CD4-positive, alpha-beta memory T cell (primary cell): ENCODE measurements at regions not wholly inside any gene's neighbourhood (a gene's known extent, or its start where the extent isn't known, plus 50 kb on each side); places are given as distances from the start of the nearest gene placed in this dataset.

Source experiments
- CTCF ChIA-PET: fragments of 350-600 bp; sonication (Branson Sonifier 250); formaldehyde crosslinking; loops from one replicate; lab custom pipeline; 2021; ENCODE audit warnings: inconsistent platforms; ENCODE audit not compliant: partially characterized antibody; lab: Charles Lee
- POLR2A ChIA-PET: fragments of 350-600 bp; sonication (Branson Sonifier 250); formaldehyde crosslinking; loops from one replicate; lab custom pipeline; 2021; ENCODE audit not compliant: partially characterized antibody; lab: Charles Lee
- DNase-seq, 5 donors: peaks; one replicate each; pipeline versions ENCODE4 v3.0.0 to v3.0.0-alpha.2; 2020 to 2022; ENCODE audit warnings: mixed read lengths in 1 of 5
- H3K27ac ChIP-seq: one replicate; pipeline ENCODE4 v1.7.0; 2013; ENCODE audit warnings: low read depth, low read length
- H3K27me3 ChIP-seq: 2 replicates; pipeline ENCODE4 v1.7.0; 2013; ENCODE audit warnings: mild to moderate bottlenecking, low read length, moderate library complexity; ENCODE audit not compliant: insufficient read depth
- H3K36me3 ChIP-seq: 2 replicates; pipeline ENCODE4 v1.7.0; 2013; ENCODE audit warnings: mild to moderate bottlenecking, low read length, moderate library complexity; ENCODE audit not compliant: insufficient read depth
- H3K4me1 ChIP-seq: 2 replicates; pipeline ENCODE4 v1.7.0; 2013; ENCODE audit warnings: mild to moderate bottlenecking, low read length, moderate library complexity; ENCODE audit not compliant: insufficient read depth
- H3K4me3 ChIP-seq, 2 donors: one replicate each; pipeline ENCODE4 v1.7.0; 2013; ENCODE audit warnings: low read length in 2 of 2, mild to moderate bottlenecking in 1 of 2
- H3K9me3 ChIP-seq, 2 donors: one replicate each; pipeline ENCODE4 v1.7.0; 2013; ENCODE audit warnings: low read length in 2 of 2, control low read depth in 1 of 2; ENCODE audit not compliant: control insufficient read depth in 1 of 2
- H3K27ac Mint-ChIP-seq, 7 donors: one replicate each; pipeline ENCODE4 v1.8.0; 2020 to 2021; ENCODE audit warnings: mixed read lengths in 7 of 7, mild to moderate bottlenecking in 6 of 7, inconsistent platforms in 3 of 7, moderate library complexity in 3 of 7
- H3K27me3 Mint-ChIP-seq, 2 donors: one replicate each; pipeline ENCODE4 v1.8.0; 2020 to 2021; ENCODE audit warnings: mixed read lengths in 2 of 2
- H3K36me3 Mint-ChIP-seq, 2 donors: one replicate each; pipeline ENCODE4 v1.8.0; 2020 to 2021; ENCODE audit warnings: mixed read lengths in 2 of 2, inconsistent platforms in 1 of 2, mild to moderate bottlenecking in 1 of 2
- H3K4me1 Mint-ChIP-seq, 4 donors: one replicate each; pipeline ENCODE4 v1.8.0; 2020 to 2021; ENCODE audit warnings: mixed read lengths in 4 of 4, mild to moderate bottlenecking in 1 of 4
- H3K4me3 Mint-ChIP-seq, 8 donors: one replicate each; pipeline ENCODE4 v1.8.0; 2020 to 2021; ENCODE audit warnings: mixed read lengths in 8 of 8, mild to moderate bottlenecking in 7 of 8, moderate library complexity in 6 of 8, inconsistent platforms in 3 of 8
- H3K9me3 Mint-ChIP-seq, 8 donors: one replicate each; pipeline ENCODE4 v1.8.0; 2020 to 2021; ENCODE audit warnings: mixed read lengths in 8 of 8, mild to moderate bottlenecking in 5 of 8, inconsistent platforms in 3 of 8, moderate library complexity in 1 of 8
- intact Hi-C: fragments of 100-400 bp; cut with micrococcal nuclease; formaldehyde crosslinking; loops from one replicate; pipeline ENCODE4 v1.15.1; 2023

DNA sequence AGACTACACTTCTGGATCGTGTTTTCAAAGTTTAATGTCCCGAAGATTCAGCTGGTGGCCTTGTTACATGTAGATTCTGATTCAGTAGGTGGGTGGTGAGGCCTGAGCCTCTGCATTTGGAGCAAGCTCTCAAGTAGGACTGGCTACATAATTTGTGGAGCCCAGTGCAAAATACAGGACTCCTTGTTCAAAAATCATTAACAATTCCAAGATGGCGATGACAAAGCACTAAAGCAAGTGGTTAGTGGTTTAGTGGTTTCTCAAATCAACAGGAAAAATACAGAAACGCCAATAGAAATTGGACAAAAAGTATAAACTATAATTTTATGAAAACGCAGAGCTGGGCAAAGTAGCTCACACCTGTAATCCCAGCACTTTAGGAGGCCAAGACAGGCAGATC lies 133.7 kb upstream of the STMND1 start:
- ChIA-PET CTCF (interaction anchor here (1.3 to 1.8 kb wide), 3 partner anchors 20 to 205 kb away, joined by 3 to 5 read pairs (median 3); no protein-coding TSS in a partner anchor), POLR2A (no interaction called here)
- intact Hi-C loops: no loop called here
- peaks cover 5 to 7% (median 6%) of the 10 kb centered on the region in 4 donors for H3K4me1 Mint-ChIP-seq
- no peak overlapping the region for H3K4me3 Mint-ChIP-seq
- no peaks in the 10 kb centered on the region for H3K36me3 Mint-ChIP-seq
- Histone ChIP-seq H3K27ac (no peak overlapping the region), H3K27me3 (no peaks in the 10 kb centered on the region), H3K4me1 (peaks cover 7% of the 10 kb centered on the region), H3K36me3 (no peaks in the 10 kb centered on the region), H3K4me3 (no peak overlapping the region), H3K9me3 (no peaks in the 10 kb centered on the region)
- H3K27me3 Mint-ChIP-seq: peaks cover 6 to 18% of the 10 kb centered on the region in 2 donors
- no peak overlapping the region for H3K27ac Mint-ChIP-seq
- no peaks in the 10 kb centered on the region for H3K9me3 Mint-ChIP-seq
- DNase-seq: no peak

DNA sequence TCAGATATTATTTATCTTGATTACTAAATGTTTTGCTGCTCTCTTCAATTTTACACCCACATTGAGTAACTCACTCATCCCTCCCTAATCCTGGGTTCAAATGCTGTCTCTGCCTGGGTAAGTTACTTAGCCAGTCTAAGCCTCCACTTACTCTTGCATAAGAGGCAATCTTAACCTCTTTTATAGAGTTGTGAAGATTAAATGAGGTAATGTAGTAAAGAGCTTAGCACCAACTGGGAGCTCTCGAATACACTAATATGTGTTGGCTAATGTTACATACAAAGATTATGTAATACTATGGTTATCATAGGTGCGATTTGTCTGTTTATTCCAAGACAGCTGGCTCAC lies 134.4 kb upstream of the STMND1 start:
- H3K36me3 ChIP-seq: no peaks in the 10 kb centered on the region
- POLR2A ChIA-PET: no interaction called here
- H3K27me3 ChIP-seq: no peaks in the 10 kb centered on the region
- no peak overlapping the region for H3K27ac ChIP-seq
- H3K27ac Mint-ChIP-seq: no peak overlapping the region
- H3K4me3 ChIP-seq: no peak overlapping the region
- peaks cover 6 to 16% of the 10 kb centered on the region in 2 donors for H3K27me3 Mint-ChIP-seq
- CTCF ChIA-PET: interaction anchor here (1.3 to 1.8 kb wide), 4 partner anchors 17 to 204 kb away, joined by 3 to 9 read pairs (median 4); no protein-coding TSS in a partner anchor
- no peak for DNase-seq
- H3K9me3 ChIP-seq: no peaks in the 10 kb centered on the region
- intact Hi-C loops: no loop called here
- no peaks in the 10 kb centered on the region for H3K9me3 Mint-ChIP-seq
- no peak overlapping the region for H3K4me3 Mint-ChIP-seq
- no peaks in the 10 kb centered on the region for H3K36me3 Mint-ChIP-seq
- peaks cover 5 to 7% (median 6%) of the 10 kb centered on the region in 4 donors for H3K4me1 Mint-ChIP-seq
- peaks cover 7% of the 10 kb centered on the region for H3K4me1 ChIP-seq

DNA sequence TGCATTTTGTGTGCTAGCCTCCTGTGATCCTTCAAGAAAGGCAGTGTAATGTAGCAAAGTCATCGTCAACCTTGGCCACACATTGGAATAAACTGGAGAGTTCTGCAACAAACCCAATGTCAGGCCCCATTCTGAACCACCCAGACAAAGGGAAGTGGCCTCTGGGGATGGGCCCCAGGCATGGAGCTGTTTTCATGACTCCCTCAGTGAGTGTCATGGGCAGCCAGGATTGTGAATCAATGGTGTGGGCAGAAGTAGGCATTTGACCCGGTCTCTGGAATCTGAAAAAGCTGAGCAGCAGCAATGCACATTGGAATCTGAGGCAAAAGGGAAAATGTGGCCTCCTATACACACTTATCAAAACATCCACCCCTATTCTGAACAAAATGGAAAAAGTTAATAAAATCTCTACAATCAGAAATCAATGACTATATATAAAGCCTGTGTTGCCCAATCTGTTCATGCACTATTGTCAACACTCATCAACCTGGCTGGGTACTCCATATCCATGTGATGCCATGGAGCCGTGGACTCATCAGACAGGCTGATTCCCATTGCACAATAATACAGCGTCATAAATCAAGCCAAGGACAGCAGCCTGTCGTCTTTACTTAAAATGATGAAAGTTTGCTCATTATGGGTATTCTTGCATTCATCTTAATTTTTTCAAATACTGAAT lies 134.9 kb upstream of the STMND1 start:
- no peaks in the 10 kb centered on the region for H3K36me3 ChIP-seq
- no peaks in the 10 kb centered on the region for H3K27me3 ChIP-seq
- no peaks in the 10 kb centered on the region for H3K9me3 Mint-ChIP-seq
- H3K4me3 ChIP-seq: no peak overlapping the region
- peaks cover 4 to 16% of the 10 kb centered on the region in 2 donors for H3K27me3 Mint-ChIP-seq
- no peaks in the 10 kb centered on the region for H3K36me3 Mint-ChIP-seq
- no peak overlapping the region for H3K27ac Mint-ChIP-seq
- no peak overlapping the region for H3K4me3 Mint-ChIP-seq
- peaks cover 3 to 7% (median 4%) of the 10 kb centered on the region in 4 donors for H3K4me1 Mint-ChIP-seq
- H3K27ac ChIP-seq: no peak overlapping the region
- no peak for DNase-seq
- CTCF ChIA-PET: interaction anchor here (0.9 to 1.8 kb wide), 4 partner anchors 16 to 204 kb away, joined by 3 to 9 read pairs (median 4); no protein-coding TSS in a partner anchor
- H3K4me1 ChIP-seq: peaks cover 7% of the 10 kb centered on the region
- intact Hi-C loops: no loop called here
- POLR2A ChIA-PET: no interaction called here
- H3K9me3 ChIP-seq: no peaks in the 10 kb centered on the region

DNA sequence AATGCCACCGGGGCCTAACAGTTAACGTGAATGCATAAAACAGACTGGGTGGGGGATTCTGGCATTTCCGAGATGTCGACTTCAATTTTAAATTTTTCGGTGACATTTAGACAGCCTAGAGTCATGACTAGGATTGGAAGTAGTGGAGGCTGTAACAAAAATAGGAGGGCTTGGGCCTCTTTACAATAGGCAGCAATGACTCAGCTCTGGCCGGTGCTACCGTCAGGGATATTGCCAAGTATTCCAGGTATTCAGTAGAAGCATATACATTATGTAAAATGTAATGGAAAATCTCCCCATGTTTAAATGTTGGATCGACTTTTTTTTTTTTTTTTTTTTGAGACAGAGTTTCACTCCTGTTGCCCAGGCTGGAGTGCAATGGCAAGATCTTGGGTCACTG lies 136.2 kb upstream of the STMND1 start:
- H3K4me1 Mint-ChIP-seq: peaks cover 3 to 7% (median 4%) of the 10 kb centered on the region in 4 donors
- no peak overlapping the region for H3K4me3 Mint-ChIP-seq
- H3K9me3 ChIP-seq: no peaks in the 10 kb centered on the region
- no peaks in the 10 kb centered on the region for H3K36me3 Mint-ChIP-seq
- CTCF ChIA-PET: interaction anchor here (0.7 to 1.6 kb wide), 9 partner anchors 7 to 508 kb away, joined by 3 to 10 read pairs (median 4); no protein-coding TSS in a partner anchor
- H3K9me3 Mint-ChIP-seq: no peaks in the 10 kb centered on the region
- intact Hi-C loops: loop anchor here (1.0 kb wide), 1 partner anchor 201 kb away; no protein-coding TSS in a partner anchor
- H3K4me3 ChIP-seq: no peak overlapping the region
- H3K4me1 ChIP-seq: peaks cover 7% of the 10 kb centered on the region
- H3K36me3 ChIP-seq: no peaks in the 10 kb centered on the region
- H3K27me3 ChIP-seq: no peaks in the 10 kb centered on the region
- H3K27ac Mint-ChIP-seq: no peak overlapping the region
- POLR2A ChIA-PET: no interaction called here
- no peak overlapping the region for H3K27ac ChIP-seq
- DNase-seq: no peak
- H3K27me3 Mint-ChIP-seq: peaks cover 4 to 14% of the 10 kb centered on the region in 2 donors

DNA sequence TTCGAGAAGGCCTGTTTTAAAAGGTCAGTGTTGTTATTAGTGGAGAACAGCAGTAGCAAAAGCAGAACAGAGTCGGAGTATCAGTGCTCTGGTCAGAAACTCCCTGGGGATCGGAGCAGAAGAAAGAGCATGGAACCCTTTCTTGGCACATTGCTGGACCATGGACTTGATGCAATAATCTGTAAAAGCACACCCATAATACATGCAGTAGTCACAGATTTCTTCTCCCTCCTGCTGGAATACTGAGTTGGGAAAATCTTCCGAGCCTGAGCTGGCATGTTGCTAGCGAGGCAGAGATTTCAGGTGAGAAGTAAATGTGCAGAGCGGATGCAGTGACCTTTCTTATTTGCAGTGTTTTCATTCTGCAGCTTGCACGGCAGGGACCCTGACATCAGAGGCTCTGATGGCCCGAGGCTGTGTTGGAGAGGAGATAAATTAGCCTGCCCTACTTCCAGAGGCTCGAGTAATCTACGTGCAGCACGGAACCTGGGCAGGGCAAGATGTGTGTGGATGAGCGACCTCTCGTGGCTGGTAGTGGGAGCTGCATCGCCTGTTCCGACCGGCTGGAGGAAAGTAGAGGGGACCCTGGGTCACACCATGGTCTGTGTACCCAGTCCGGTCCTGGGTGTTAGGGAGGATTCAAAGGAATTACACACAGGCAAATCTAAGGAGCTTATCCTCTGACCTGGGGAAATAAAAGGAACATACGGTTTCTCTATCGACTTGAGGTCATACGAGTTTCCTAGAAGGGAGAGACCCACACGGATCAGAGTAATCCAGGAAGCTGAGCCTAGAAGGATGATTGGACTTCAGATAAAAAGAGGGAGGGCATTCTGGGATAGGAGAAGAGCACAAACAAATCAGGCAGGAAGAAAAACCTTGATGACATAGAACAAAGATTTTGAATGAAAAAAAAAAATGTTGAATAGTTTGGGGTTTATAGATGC lies 137.0 kb upstream of the STMND1 start:
- Mint-ChIP-seq H3K27ac (no peak overlapping the region), H3K9me3 (no peaks in the 10 kb centered on the region), H3K27me3 (peaks cover 4 to 14% of the 10 kb centered on the region in 2 donors), H3K4me1 (peaks cover 3 to 7% (median 4%) of the 10 kb centered on the region in 4 donors), H3K4me3 (peak overlapping the region in 1 of 8 donors; percentile 18), H3K36me3 (no peaks in the 10 kb centered on the region)
- Histone ChIP-seq H3K27me3 (no peaks in the 10 kb centered on the region), H3K4me1 (peaks cover 7% of the 10 kb centered on the region), H3K27ac (no peak overlapping the region), H3K36me3 (no peaks in the 10 kb centered on the region), H3K4me3 (no peak overlapping the region), H3K9me3 (no peaks in the 10 kb centered on the region)
- peak; percentile 42 to 62 (median 54) for DNase-seq
- ChIA-PET POLR2A (interaction anchor here (0.6 kb wide), 1 partner anchor 266 kb away, joined by 5 read pairs; no protein-coding TSS in a partner anchor), CTCF (interaction anchor here (0.7 to 1.5 kb wide), 12 partner anchors 8 to 633 kb away, joined by 3 to 10 read pairs (median 4); no protein-coding TSS in a partner anchor)
- intact Hi-C loops: loop anchor here (1.0 to 5.0 kb wide), 2 partner anchors 201 to 633 kb away; no protein-coding TSS in a partner anchor

DNA sequence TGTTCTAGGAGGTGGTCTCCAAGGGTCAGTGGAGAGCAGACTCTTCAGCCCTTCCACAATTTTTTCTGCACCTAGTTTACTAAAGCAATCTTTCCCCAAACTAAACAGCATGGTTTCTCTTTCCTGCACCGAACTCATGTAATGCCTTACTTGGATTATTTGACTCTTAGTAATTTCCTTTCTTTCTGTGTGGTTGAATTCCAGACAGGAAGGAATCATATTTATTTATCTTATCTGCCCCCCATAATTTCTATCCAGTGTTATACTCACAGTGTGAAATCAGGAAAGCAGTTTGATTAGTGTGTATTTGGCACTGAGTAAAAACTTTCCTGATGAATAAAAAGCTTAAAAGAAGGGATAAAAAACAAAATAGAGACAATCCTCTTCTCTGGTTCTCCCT lies 140.3 kb upstream of the STMND1 start:
- intact Hi-C loops: loop anchor here (5.0 kb wide), 1 partner anchor 629 kb away; no protein-coding TSS in a partner anchor

More for the DNA sequence above, 140.3 kb upstream of the STMND1 start:
- Mint-ChIP-seq H3K27ac (no peak overlapping the region), H3K4me3 (no peak overlapping the region), H3K36me3 (no peaks in the 10 kb centered on the region), H3K9me3 (no peaks in the 10 kb centered on the region), H3K4me1 (peaks cover 4 to 8% (median 7%) of the 10 kb centered on the region in 4 donors), H3K27me3 (peaks cover 2 to 7% of the 10 kb centered on the region in 2 donors)
- H3K9me3 ChIP-seq: no peaks in the 10 kb centered on the region
- POLR2A ChIA-PET: no interaction called here
- CTCF ChIA-PET: interaction anchor here (1.4 kb wide), 1 partner anchor 16 kb away, joined by 3 read pairs; no protein-coding TSS in a partner anchor
- no peak for DNase-seq
- no peak overlapping the region for H3K4me3 ChIP-seq
- H3K36me3 ChIP-seq: no peaks in the 10 kb centered on the region
- H3K27ac ChIP-seq: no peak overlapping the region
- H3K27me3 ChIP-seq: no peaks in the 10 kb centered on the region
- peaks cover 12% of the 10 kb centered on the region for H3K4me1 ChIP-seq
